ENCODE measurements at regions not wholly inside any gene's neighbourhood (a gene's known extent, or its start where the extent isn't known, plus 50 kb on each side); places are given as distances from the start of the nearest gene placed in this dataset.
"Not testable (repeated sequence)": the region's sequence is repeated elsewhere in the genome, so short reads cannot be mapped to it uniquely, and the experiment has no call there.

DNA sequence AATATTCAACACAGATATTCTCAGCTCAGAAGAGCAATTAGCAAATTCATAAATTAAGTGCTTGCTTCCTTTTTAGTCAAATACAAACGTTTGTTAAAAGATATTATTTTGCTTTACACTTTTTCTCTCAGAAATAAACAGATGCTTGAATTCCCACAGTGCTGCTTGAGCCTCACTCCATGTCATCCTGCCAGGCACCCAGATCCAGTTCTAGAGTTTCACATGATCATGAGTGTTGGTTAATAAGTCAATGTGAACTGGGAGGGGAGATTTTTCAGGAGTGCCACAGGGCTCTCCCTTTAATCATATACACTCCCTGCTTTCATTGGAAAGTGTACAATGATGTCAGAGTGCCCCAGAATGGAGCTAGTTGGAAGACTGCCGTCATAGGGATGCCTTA, 69.7 kb upstream of the TP53BP2 start:
- TF ChIP-seq, protein P1, sequence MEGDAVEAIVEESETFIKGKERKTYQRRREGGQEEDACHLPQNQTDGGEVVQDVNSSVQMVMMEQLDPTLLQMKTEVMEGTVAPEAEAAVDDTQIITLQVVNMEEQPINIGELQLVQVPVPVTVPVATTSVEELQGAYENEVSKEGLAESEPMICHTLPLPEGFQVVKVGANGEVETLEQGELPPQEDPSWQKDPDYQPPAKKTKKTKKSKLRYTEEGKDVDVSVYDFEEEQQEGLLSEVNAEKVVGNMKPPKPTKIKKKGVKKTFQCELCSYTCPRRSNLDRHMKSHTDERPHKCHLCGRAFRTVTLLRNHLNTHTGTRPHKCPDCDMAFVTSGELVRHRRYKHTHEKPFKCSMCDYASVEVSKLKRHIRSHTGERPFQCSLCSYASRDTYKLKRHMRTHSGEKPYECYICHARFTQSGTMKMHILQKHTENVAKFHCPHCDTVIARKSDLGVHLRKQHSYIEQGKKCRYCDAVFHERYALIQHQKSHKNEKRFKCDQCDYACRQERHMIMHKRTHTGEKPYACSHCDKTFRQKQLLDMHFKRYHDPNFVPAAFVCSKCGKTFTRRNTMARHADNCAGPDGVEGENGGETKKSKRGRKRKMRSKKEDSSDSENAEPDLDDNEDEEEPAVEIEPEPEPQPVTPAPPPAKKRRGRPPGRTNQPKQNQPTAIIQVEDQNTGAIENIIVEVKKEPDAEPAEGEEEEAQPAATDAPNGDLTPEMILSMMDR (IDR thresholded peaks at IDR 0.05; ENCODE audit: poor library complexity) = not testable (repeated sequence)
- not testable (repeated sequence) for TF ChIP-seq EZH2 (IDR thresholded peaks at IDR 0.05; ENCODE audit: borderline replicate concordance)
